Calu3 (cell line): ENCODE measurements at regions not wholly inside any gene's neighbourhood (a gene's known extent, or its start where the extent isn't known, plus 50 kb on each side); places are given as distances from the start of the nearest gene placed in this dataset.

Source experiments
- BruUV-seq: library from RNA; stranded (reverse); fragments of 400-500 nt; replicated peaks from 2 replicates; lab custom pipeline; 2021; lab: Mats Ljungman, UMichigan
- CTCF ChIA-PET: fragments of 300-600 bp; sonication (Branson Sonifier 250); formaldehyde crosslinking; loops from one replicate; lab custom pipeline; 2022; ENCODE audit warnings: antibody characterized with exemption; lab: Charles Lee
- DNase-seq: peaks from one replicate; pipeline ENCODE4 v3.0.0; 2022
- H3K27ac Mint-ChIP-seq: one replicate; pipeline ENCODE4 v1.8.0; 2022; ENCODE audit warnings: mixed read lengths; ENCODE audit not compliant: unreplicated experiment
- H3K27me3 Mint-ChIP-seq: one replicate; pipeline ENCODE4 v1.8.0; 2022; ENCODE audit warnings: mixed read lengths; ENCODE audit not compliant: unreplicated experiment
- H3K36me3 Mint-ChIP-seq: one replicate; pipeline ENCODE4 v1.8.0; 2022; ENCODE audit warnings: mild to moderate bottlenecking, moderate library complexity, mixed read lengths; ENCODE audit not compliant: insufficient read depth, unreplicated experiment
- H3K4me1 Mint-ChIP-seq: one replicate; pipeline ENCODE4 v1.8.0; 2022; ENCODE audit warnings: mild to moderate bottlenecking, low read depth, mixed read lengths; ENCODE audit not compliant: unreplicated experiment
- H3K4me3 Mint-ChIP-seq: one replicate; pipeline ENCODE4 v1.8.0; 2022; ENCODE audit warnings: mild to moderate bottlenecking, low read depth, moderate library complexity, mixed read lengths; ENCODE audit not compliant: unreplicated experiment
- H3K9me3 Mint-ChIP-seq: one replicate; pipeline ENCODE4 v1.8.0; 2022; ENCODE audit warnings: low read depth, mixed read lengths; ENCODE audit not compliant: unreplicated experiment
- intact Hi-C: fragments of 100-400 bp; cut with micrococcal nuclease; formaldehyde crosslinking; loops from one replicate; pipeline ENCODE4 v1.10.0; 2022; ENCODE audit not compliant: unreplicated experiment
- TF ChIP-seq, protein P1 (sequence below): fragments of 200-600 bp; IDR thresholded peaks from one replicate; pipeline ENCODE4 v1.8.0; 2022; ENCODE audit warnings: antibody characterized with exemption; ENCODE audit not compliant: unreplicated experiment

- peaks cover 18% of the 10 kb centered on the region for H3K9me3 Mint-ChIP-seq
- no peaks in the 10 kb centered on the region for H3K36me3 Mint-ChIP-seq
- CTCF ChIA-PET: interaction anchor here (0.7 kb wide), 1 partner anchor 425 kb away, joined by 3 read pairs; no protein-coding TSS in a partner anchor
- no peaks in the 10 kb centered on the region for H3K27me3 Mint-ChIP-seq
- BruUV-seq: no TSS peak
- H3K4me3 Mint-ChIP-seq: no peak overlapping the region
- no peak for DNase-seq
- TF ChIP-seq, protein P1, sequence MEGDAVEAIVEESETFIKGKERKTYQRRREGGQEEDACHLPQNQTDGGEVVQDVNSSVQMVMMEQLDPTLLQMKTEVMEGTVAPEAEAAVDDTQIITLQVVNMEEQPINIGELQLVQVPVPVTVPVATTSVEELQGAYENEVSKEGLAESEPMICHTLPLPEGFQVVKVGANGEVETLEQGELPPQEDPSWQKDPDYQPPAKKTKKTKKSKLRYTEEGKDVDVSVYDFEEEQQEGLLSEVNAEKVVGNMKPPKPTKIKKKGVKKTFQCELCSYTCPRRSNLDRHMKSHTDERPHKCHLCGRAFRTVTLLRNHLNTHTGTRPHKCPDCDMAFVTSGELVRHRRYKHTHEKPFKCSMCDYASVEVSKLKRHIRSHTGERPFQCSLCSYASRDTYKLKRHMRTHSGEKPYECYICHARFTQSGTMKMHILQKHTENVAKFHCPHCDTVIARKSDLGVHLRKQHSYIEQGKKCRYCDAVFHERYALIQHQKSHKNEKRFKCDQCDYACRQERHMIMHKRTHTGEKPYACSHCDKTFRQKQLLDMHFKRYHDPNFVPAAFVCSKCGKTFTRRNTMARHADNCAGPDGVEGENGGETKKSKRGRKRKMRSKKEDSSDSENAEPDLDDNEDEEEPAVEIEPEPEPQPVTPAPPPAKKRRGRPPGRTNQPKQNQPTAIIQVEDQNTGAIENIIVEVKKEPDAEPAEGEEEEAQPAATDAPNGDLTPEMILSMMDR: no peak
- no peaks in the 10 kb centered on the region for H3K4me1 Mint-ChIP-seq
- no peak overlapping the region for H3K27ac Mint-ChIP-seq
- intact Hi-C loops: no loop called here
Measured at GRCh38 chr7:146008293-146008692, 108.3 kb upstream of the CNTNAP2 start.

DNA sequence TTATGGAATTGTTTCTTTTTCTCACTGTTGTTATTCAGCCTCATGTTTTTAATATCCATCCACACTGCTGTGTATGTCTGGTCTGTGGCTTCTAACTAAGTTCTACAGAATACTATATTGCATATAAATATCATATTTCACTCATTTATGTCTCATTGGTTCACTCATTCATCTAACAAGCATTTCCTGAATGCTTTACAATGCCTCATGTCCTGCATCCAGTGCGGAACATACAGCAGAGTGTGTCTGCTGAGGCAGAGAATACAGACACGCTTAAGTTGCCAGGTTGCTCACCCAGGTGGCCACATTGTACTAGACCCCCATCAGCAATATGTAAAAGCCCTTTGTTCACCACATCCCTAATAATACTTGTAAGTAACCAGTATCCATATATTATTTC, 111.8 kb upstream of the CNTNAP2 start:
- no peak overlapping the region for H3K4me3 Mint-ChIP-seq
- H3K36me3 Mint-ChIP-seq: no peaks in the 10 kb centered on the region
- CTCF ChIA-PET: no interaction called here
- BruUV-seq: no TSS peak
- no peak for DNase-seq
- peaks cover 14% of the 10 kb centered on the region for H3K9me3 Mint-ChIP-seq
- intact Hi-C loops: no loop called here
- no peaks in the 10 kb centered on the region for H3K27me3 Mint-ChIP-seq
- TF ChIP-seq, protein P1: no peak
- no peak overlapping the region for H3K27ac Mint-ChIP-seq
- no peaks in the 10 kb centered on the region for H3K4me1 Mint-ChIP-seq

DNA sequence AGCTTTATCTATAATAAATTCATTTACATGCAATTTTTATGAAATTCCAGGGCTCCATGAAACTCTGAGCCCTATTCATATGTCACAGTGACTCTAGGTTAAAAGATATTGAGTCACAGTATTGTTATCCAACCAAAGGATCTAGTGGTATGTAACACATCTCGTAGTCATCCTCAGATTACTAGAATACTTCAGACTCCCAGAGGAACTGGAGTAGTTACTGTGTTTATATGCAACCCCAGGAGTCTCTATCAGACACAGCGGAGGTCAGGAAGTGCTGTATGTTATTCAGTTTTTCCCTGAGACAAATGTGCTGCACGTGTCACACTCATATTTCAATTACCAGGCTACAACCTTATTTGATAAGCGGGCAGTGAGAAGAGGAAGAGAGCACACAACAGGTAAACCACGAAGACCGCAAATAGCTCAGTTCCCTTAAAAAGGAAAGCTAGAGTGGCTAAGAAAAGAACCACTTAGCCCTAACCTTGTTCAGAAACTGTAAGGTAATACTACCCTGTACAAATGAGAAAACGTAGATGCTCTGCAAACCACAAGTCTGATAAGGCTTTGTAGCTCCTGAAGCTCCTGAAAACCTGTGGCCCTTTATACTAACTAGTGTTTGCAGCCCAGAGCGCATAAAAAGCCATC, 114.0 kb upstream of the CNTNAP2 start:
- Mint-ChIP-seq H3K9me3 (peaks cover 10% of the 10 kb centered on the region), H3K27ac (no peak overlapping the region), H3K4me1 (no peaks in the 10 kb centered on the region), H3K4me3 (no peak overlapping the region), H3K36me3 (no peaks in the 10 kb centered on the region), H3K27me3 (no peaks in the 10 kb centered on the region)
- BruUV-seq: no TSS peak
- TF ChIP-seq, protein P1: no peak
- CTCF ChIA-PET: no interaction called here
- intact Hi-C loops: no loop called here
- no peak for DNase-seq

DNA sequence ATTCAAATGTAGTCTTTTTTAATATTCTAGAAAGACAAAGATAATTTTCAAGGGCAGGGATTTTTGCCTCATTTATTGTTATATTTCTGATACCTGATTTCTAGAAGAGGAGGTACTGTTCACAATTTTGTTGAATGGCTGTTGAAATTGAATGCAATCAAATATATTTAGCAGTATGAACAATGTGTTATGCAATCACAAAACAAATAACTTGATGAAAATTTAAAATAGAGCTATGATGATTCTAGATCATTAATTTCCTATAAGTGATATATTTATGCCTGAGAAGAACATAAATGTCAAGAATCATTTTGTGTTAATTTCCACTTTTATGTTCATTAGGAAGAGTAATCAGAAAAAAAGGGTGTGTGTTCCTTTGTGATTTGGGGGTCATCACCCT, 114.6 kb upstream of the CNTNAP2 start:
- CTCF ChIA-PET: no interaction called here
- DNase-seq: no peak
- Mint-ChIP-seq H3K36me3 (no peaks in the 10 kb centered on the region), H3K9me3 (peaks cover 10% of the 10 kb centered on the region), H3K4me1 (no peaks in the 10 kb centered on the region), H3K4me3 (no peak overlapping the region), H3K27ac (no peak overlapping the region), H3K27me3 (no peaks in the 10 kb centered on the region)
- TF ChIP-seq, protein P1: no peak
- intact Hi-C loops: no loop called here
- BruUV-seq: no TSS peak
